ENCODE measurements at regions not wholly inside any gene's neighbourhood (a gene's known extent, or its start where the extent isn't known, plus 50 kb on each side); places are given as distances from the start of the nearest gene placed in this dataset.

GRCh38 chr12:115838952-115839351, 438.5 kb downstream of the MED13L start:
- in situ Hi-C loops (cut with MboI; ENCODE audit: low pct_unique_long_range_greater_than_20kb, low sequenced_read_pairs, unreplicated experiment) = no loop called here
- DNase-seq (ENCODE audit: low spot score) = no peak
- no peak for TF ChIP-seq CTCF (IDR thresholded peaks at IDR 0.05; ENCODE audit: extremely low read depth, insufficient read depth, missing control alignments)

GRCh38 chr12:115837220-115837619, 440.3 kb downstream of the MED13L start:
- in situ Hi-C loops (cut with MboI; ENCODE audit: low pct_unique_long_range_greater_than_20kb, low sequenced_read_pairs, unreplicated experiment) = no loop called here
- no peak for DNase-seq (ENCODE audit: low spot score)
- TF ChIP-seq CTCF (IDR thresholded peaks at IDR 0.05; ENCODE audit: extremely low read depth, insufficient read depth, missing control alignments) = no peak

GRCh38 chr12:115835445-115835844, 442.0 kb downstream of the MED13L start:
- no peak for DNase-seq (ENCODE audit: low spot score)
- in situ Hi-C loops (cut with MboI; ENCODE audit: low pct_unique_long_range_greater_than_20kb, low sequenced_read_pairs, unreplicated experiment) = no loop called here
- no peak for TF ChIP-seq CTCF (IDR thresholded peaks at IDR 0.05; ENCODE audit: extremely low read depth, insufficient read depth, missing control alignments)

GRCh38 chr12:115833704-115834103, 443.8 kb downstream of the MED13L start:
- no peak for TF ChIP-seq CTCF (IDR thresholded peaks at IDR 0.05; ENCODE audit: extremely low read depth, insufficient read depth, missing control alignments)
- DNase-seq (ENCODE audit: low spot score) = no peak
- in situ Hi-C loops (cut with MboI; ENCODE audit: low pct_unique_long_range_greater_than_20kb, low sequenced_read_pairs, unreplicated experiment) = no loop called here

- no peak for DNase-seq (ENCODE audit: low spot score)
- in situ Hi-C loops (cut with MboI; ENCODE audit: low pct_unique_long_range_greater_than_20kb, low sequenced_read_pairs, unreplicated experiment) = no loop called here
- TF ChIP-seq CTCF (IDR thresholded peaks at IDR 0.05; ENCODE audit: extremely low read depth, insufficient read depth, missing control alignments) = no peak
Measured at GRCh38 chr12:115830633-115831032, 446.9 kb downstream of the MED13L start.

- in situ Hi-C loops (cut with MboI; ENCODE audit: low pct_unique_long_range_greater_than_20kb, low sequenced_read_pairs, unreplicated experiment) = no loop called here
Measured at GRCh38 chr12:115830070-115830469, 447.4 kb downstream of the MED13L start.

More at GRCh38 chr12:115830070-115830469, 447.4 kb downstream of the MED13L start:
- DNase-seq (ENCODE audit: low spot score) = no peak
- TF ChIP-seq CTCF (IDR thresholded peaks at IDR 0.05; ENCODE audit: extremely low read depth, insufficient read depth, missing control alignments) = no peak

Data from GM13977 (cell line).